ENCODE measurements at regions not wholly inside any gene's neighbourhood (a gene's known extent, or its start where the extent isn't known, plus 50 kb on each side); places are given as distances from the start of the nearest gene placed in this dataset.

DNA sequence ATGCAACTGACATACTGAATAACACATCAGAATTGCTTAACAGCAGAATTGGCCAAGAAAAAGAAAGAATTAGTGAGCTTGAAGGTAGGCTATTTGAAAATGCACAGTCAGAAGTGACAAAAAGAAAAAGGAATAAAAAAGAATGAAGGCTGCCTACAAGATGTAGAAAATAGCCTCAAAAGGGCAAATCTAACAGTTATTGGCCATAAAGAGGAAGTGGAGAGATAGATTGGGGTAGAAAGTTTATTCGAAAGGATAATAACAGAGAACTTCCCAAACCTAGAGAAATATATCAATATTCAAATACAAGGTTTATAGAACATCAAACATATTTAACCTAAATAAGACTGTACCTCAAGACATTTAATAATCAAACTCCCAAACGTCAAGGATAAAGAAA, 67.5 kb downstream of the ATP6V1G3 start:
- no peak for DNase-seq (ENCODE audit: low read depth)

DNA sequence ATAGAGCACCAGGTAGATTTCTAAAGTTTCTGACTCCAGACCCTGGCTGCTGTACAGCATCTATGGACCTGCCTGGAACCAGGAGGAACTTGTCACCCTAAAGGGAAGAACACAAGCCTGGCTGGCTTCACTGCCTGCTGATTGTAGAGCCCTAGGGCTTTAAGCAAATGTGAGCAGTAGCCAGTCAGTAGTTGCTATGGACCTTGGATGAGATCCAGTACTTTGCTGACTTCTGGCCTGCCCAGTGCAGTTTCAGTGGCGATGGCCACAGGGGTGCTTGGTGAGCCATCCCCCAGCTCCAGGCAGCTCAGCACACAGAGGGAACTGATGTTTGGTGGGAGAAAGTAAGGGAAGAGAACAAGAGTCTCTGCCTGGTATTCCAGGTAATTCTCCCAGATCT, 68.4 kb downstream of the ATP6V1G3 start:
- DNase-seq (ENCODE audit: low read depth): no peak

DNA sequence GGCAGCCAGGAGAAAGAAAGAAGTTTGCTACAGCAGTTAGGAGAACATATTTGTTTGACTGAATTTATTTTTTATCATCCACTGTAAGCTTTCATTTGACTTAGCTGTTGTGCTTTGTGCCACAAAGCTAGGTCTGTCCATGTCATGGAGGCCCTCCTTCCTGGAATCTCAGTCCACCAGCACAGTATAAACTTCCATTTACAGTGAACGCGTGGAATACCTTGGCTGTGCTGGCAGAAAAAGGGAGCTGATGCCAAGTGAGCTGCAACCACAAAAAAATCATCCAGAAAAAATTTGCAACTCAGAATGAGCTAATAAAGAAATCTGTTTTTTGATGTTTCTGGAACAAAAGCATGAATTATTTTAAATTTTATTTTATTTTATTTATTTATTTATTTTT, 72.6 kb downstream of the ATP6V1G3 start:
- DNase-seq (ENCODE audit: low read depth): no peak

- DNase-seq (ENCODE audit: low read depth): no peak
Observed at GRCh38 chr1:198467342-198467741, 73.1 kb downstream of the ATP6V1G3 start.

DNA sequence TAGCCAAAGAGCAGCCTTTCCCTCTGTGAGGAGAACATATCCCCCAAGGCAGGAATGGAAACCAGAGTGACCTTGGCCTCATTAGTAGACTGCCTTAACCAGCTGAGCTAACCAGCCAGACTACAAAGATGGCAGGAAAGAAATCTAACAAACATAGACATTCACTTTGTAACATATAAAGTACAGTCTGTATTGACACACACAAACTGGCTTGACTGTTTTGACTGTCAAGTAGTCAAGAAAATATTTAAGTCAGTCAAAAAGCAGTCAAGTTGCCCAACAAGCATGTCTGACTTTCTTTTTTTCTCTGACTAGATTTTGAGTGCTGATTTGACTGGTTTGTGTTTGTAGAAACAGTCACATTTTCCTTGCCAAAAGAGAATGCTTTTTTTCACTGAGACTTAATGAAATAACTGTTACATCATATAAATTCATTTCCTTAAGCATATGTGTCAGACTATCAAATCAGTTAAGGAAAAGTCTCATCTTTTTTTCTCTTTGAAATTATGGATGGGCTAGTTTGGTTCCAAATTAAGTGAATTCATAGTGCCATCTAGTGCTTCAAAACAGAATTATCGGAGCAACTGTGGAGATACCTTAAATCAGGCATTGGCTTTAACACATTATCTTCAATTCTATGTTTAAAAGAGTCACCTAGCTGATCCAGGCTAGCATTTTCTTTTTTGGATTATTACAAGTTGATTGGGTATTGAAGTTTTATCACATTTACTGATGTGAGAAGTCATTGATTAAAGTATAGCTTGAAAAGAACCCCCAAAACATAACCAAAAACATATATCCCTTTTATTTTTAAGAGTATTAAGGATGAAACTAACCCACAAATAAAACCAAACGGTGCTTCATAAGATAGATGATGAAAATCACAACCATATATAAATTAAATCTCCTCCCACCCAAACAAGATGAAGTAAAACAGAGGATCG, 75.0 kb downstream of the ATP6V1G3 start:
- peak; percentile 74 for DNase-seq (ENCODE audit: low read depth)

- DNase-seq (ENCODE audit: low read depth): no peak
Observed at GRCh38 chr1:198463709-198464108, 76.8 kb downstream of the ATP6V1G3 start.

GRCh38 chr1:198462365-198463019, 78.0 kb downstream of the ATP6V1G3 start:
- peak; percentile 85 for DNase-seq (ENCODE audit: low read depth)

- DNase-seq (ENCODE audit: low read depth): no peak
Observed at GRCh38 chr1:198455966-198456365, 84.5 kb downstream of the ATP6V1G3 start.

DNA sequence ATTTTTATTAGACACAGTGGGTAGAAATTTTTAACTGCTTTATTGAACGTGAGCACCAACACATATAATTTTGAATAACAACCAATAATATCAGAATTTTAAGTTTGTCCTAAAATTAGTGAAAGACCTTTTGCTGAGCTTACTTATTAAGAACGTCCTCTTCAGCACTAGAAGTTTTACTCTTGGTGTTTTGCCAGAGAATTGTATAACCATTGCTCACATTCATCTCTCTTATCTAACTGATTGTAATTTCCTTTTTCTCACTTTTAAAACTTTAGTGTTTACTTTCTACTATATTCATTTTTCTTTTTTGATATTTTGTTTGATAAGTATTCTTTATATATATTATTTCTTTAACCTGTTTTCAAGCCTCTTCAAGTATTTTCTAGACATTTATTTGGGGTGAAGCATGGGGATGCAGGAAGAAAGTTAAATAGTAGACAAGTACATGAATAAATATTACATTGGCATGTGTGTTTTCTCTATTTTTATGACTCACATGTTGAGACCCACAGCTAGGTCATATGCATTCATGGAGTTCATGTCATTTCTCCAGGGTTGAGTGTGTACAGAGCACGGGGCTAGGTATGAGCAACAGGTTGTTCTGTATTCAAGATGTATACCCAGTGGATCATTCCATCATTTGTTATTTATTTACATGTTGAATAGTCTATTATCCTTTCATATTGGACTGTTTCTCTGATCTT, 90.6 kb downstream of the ATP6V1G3 start:
- peak; percentile 66 for DNase-seq (ENCODE audit: low read depth)

DNA sequence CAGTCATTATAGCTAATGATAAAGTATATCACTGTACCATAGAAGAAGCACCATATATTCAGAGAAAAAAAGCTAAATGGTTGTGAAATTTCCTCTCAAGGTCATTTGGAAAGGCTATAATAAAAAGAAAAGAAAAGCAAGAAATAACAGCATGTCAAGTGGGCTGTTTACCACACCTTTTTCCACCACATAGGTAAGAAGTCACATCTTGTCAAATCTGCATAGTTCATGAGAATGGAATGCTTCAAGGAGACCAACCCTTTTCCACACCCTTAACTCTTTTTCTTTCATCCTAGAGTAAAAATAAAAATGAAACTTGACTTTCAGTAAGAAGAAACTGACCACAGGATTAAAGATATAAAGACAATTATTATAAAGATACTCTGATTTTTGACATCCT, 91.2 kb downstream of the ATP6V1G3 start:
- DNase-seq (ENCODE audit: low read depth): peak; percentile 4

DNA sequence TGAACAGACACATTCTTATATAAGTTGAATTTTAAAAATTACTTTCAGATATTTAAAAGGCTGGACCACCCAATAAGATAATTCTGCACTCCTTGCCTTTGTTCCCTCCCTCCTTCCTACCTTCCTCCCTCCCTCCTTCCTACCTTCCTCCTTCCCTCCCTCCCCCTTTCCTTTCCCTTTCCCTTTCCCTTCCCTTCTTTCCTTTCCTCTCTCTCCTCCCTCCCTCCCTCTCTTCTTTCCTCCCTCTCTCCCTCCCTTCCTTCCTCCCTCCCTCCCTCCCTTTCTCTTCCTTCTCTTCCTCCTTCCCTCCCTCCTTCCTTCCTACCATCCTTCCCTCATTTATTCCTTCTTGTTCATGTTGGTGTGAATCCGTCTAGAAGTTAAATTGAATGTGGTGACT, 93.0 kb downstream of the ATP6V1G3 start:
- DNase-seq (ENCODE audit: low read depth): no peak

DNA sequence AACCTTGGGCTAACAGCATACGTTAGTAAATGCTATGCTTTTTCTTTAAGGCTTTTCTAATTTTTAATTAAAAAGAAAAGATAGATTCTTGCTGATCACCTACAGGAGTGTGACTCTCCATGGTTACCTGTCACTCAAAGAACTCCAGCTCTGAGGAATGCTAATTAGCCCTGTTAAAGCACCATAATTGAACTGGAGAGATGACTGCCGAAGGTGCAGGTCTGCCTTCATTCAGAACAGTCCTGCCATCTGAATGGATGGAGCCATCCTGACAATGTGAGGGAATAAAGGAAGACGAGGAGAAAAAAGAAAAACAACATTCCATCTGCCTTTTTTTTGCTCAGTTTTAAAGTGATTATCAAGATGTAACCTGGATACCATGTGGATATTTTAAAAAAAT, 94.6 kb downstream of the ATP6V1G3 start:
- DNase-seq (ENCODE audit: low read depth): no peak

GRCh38 chr1:198444792-198445191, 95.7 kb downstream of the ATP6V1G3 start:
- peak; percentile 66 for DNase-seq (ENCODE audit: low read depth)

DNA sequence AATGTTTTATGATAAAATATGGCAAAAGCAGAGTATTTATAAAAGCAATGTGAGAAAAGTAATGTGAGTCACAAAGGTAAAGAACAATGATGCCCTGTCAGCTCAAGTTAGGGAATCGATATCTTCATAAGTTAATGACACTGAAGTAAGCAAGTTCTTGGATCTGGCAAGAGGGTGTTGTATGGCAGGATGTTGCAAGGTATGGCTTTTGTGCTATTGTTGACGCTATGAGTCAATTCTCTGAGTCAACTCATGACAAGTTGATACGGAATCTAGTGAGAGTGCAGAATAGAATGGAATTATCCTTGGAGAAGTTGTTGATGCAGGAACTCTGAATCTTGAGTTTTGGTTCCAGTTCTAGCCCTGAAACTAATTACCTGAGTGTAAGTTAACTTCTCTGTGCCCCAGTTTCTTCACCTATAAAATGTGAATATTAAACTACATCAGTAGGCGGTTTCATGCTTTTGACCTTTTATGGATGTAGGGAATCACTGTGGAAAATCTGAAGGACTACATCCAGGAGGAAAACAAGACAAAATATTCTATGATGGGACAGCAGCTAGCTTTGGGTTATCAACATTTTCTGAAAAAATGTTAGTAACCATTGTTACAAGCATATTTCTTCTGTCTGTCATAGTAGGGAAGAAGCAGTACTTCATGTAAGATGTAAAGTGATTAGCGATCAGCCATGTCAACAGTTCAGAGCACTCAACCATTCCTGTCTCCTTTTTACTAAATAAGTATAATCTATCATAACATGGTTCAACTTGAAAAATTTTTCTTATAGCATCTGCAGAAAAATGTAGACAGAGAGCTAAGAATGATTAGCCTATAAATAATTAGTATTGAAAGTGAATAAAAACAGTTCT, 96.9 kb downstream of the ATP6V1G3 start:
- DNase-seq (ENCODE audit: low read depth): peak; percentile 96

- DNase-seq (ENCODE audit: low read depth): no peak
Observed at GRCh38 chr1:198440842-198441241, 99.6 kb downstream of the ATP6V1G3 start.

- DNase-seq (ENCODE audit: low read depth): peak; percentile 21
Observed at GRCh38 chr1:198437332-198437731, 103.1 kb downstream of the ATP6V1G3 start.

- DNase-seq (ENCODE audit: low read depth): no peak
Observed at GRCh38 chr1:198436276-198436675, 104.2 kb downstream of the ATP6V1G3 start.

GRCh38 chr1:198435056-198435455, 105.4 kb downstream of the ATP6V1G3 start:
- DNase-seq (ENCODE audit: low read depth): no peak

GRCh38 chr1:198424441-198424840, 116.0 kb downstream of the ATP6V1G3 start:
- DNase-seq (ENCODE audit: low read depth): no peak

GRCh38 chr1:198423673-198424072, 116.8 kb downstream of the ATP6V1G3 start:
- DNase-seq (ENCODE audit: low read depth): no peak

DNA sequence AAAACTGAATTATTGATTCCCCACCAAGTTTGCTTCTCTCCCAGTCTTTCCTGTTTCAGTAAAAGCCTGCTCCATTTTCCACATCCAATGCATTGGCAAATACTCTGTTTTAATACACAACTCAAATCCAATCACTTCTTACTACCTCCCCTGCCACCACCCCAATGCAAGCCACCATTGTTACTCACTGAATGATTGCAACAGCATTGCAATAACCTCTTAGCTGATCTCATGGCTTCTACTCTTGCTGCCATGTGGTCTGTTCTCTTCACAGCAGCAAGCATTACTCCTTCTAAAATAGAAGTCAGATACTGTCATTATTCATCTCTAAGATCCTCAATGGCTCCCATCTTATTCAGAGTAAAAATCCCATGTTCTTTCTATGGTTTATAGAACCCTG, 123.4 kb downstream of the ATP6V1G3 start:
- no peak for DNase-seq (ENCODE audit: low read depth)

DNA sequence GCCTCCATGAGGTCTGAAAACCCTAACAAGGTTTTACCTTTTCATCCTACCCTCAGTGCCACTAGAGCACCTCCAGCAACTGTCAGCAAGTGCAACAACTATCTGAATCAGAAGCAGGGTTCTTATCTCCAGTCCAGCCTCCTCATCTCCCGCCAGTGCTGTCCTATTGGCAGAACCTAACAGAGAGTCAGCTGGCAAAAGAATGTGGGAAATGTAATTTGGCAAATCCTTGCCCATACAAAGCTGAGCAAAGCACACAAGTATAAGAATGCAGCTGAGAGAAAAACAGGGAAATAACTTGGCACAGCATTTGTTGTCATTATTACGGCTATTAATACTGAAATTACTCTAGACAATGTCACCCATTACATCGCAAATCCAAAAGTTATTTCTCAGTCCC, 124.2 kb downstream of the ATP6V1G3 start:
- no peak for DNase-seq (ENCODE audit: low read depth)
